ENCODE measurements at regions not wholly inside any gene's neighbourhood (a gene's known extent, or its start where the extent isn't known, plus 50 kb on each side); places are given as distances from the start of the nearest gene placed in this dataset.

DNA sequence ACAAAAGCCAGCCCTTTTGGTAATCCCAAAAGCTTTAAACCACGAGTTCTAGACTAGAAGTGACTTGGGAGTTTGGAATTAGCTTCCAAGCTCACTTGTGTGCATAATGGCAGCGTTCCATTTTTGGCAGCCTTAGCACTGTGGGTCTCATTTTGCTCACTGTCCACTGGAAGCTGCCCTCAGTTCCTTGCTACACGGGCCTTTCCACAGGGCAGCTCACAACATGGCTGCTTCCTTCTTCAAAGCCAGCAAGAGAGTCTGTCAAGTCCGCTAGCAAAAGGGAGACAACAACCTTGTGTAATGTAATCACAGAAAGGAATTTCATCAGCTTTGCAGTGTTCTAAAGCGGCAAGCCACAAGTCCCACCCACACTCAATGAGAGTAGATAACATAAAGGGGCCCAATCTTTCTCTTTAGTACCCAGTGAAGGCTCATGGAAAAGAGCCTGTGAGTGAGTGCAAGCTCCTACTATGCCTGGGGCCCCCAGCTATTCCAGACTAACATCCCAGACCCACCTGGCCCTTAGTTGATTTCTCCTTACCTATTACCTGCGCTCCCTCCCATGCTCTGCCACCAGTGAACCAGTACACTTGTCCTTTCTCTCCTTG lies 168.5 kb upstream of the FOXN2 start:
- DNase-seq: no peak

DNA sequence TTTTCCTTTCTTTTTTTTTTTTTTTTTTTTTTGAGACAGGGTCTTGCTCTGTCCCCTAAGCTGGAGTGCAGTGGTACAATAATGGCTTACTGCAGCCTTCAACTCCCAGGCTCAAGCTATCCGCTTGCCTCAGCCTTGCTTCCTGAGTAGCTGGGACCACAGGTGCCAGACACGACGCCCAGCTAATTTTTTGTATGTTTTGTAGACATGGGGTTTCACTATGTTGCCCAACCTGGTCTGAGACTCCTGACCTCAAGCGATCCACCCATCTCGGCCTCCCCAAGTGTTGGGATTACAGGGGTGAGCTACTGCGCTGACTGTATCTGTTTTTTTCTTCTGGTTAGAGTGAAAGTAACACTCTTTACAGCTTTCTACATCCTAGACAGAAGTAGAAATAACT lies 167.9 kb upstream of the FOXN2 start:
- peak; percentile 19 for DNase-seq

DNA sequence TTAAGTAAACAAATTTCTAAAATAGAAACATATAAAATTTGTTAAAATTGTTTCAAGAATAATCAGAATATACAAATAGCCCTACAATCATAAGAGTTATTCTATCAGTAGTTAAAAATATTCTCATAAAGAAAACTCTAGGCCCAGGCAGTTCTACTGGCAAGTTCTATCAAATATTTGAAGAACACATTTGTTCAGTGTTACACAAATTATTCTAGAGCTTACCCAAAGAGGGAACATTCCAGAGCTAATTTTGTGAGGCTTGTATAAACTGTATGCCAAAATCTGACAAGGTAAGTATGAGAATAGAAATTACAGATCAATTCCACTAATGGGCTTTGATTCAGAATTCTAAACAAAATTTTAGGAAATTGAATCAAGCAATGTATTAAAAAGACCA lies 166.8 kb upstream of the FOXN2 start:
- no peak for DNase-seq

DNA sequence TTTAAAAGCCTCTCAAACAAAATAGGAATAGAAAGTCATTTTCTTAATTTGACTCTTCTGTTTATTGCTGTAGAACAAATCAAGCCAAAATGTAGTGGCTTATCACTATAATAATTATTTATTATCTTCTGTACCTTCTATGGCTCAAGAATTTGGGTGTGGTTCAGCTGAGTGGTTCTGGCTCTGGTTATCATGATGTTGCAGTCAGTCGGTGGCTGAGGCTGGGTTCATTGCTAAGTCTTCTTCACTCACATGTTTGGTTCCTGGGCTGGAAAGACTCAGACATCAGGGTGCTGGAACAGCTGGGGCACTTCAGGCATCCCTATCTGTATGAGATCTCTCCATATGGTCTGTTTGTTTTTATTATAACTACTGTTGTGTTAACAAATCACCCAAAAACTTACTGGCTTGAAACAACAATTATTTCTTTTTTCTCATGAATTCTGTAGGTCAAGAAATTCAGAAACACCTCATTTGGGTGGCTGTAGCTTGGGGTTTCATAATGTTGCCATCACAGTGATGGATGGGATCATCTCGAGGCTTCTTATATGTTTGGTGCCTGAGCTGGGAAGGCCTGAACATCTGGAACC lies 165.5 kb upstream of the FOXN2 start:
- DNase-seq: no peak

DNA sequence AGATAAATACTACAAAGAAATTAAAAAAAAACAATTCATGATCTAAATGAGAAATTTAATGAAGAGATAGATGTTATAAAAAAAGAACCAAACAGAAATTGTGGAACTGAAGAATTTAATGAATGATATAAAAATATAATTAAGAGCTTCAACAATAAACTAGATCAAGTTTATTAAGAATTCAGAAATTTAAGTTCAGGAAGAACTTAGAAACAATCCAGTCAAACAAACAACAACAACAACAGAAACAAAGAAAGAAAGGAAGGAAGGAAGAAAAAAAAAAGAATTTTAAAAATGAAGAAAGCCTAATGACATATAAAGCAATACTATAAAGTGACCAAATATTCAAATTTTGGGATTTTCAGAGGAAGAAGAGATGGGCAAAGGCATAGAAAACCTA lies 157.3 kb upstream of the FOXN2 start:
- no peak for DNase-seq

DNA sequence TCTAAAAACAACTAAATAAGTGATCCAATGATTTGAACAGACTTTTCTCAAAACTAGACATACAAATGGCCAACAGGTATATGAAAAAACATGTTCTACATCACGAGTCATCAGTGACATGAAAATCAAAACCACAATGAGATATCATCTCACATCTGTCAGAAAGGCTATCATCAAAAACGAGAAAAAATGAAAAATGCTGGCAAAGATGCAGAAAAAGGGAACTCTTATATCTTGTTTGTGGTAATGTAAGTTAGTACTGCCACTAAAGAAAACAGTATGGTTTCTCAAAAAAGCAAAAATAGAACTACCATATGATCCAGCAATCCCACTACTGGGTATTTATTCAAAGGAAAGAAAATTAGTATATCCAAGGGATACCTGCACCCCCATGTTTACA lies 152.9 kb upstream of the FOXN2 start:
- no peak for DNase-seq

DNA sequence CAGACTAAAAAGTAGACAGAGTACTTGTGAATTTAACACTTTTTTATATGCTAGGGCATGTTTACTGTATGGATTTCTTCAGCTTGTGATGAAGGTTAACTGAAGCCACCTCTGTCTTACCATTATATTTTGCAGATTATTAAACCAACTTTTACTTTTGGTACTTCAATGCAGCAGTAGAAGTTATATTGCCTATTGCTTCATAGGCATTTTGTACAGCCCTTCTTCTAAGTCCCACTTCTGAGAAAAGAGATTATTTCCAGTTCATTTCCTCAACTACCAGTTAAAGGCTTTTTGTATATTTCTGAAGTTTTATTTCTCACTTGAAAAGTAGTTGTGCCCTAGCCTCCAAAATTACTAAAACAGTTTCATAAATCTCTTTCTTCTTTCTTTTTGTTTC lies 151.7 kb upstream of the FOXN2 start:
- no peak for DNase-seq

DNA sequence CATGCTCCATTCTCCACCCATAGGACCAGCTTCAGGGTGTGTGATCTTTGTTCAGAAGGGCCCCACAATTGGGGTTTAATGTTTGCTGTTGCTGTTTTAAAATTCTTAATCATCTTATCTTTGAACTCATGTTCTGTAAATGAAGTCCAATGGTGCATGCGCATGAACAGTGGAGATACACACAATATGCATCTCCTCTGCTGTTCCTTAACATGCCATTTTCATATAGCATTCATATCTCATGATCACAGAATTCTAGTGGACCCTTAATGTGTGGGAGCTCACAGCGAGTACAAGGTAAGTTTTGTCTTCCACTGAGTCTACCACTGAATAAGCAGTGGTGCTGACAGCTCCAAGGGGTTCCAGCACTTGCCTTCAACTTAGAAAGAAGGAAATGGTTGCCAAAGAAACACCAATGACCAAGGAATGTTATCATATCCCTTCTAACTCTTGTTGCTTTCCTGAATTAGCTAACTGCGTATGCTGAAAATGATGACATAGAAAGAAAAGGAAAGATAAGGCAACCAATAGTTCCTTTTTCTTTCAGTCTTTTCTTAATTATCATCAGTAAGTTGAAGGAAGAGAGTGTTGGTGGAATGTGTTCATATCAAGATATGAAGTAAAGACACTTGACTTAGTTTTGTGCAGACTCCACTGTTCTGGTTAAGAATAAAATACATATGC lies 149.3 kb upstream of the FOXN2 start:
- no peak for DNase-seq

DNA sequence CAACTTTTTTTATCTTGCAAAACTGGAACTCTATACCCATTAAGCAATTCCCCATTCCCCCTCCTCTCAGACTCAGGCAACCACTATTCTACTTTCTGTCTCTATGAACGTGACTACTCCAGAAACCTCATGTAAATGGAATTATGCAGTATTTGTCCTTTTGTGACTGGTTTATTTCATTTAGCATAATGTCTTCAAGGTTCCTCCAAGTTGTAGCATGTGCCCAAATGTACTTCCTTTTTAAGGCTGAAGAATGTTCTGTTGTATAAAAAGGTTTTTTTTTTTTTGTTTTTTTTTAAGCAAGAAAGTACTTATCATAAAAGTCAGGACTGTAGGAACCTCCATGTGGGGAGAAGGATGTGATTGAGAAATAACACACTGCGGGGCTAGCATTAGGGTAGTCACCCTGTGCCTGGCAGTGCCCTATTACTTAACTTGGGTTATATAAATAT lies 145.3 kb upstream of the FOXN2 start:
- no peak for DNase-seq

DNA sequence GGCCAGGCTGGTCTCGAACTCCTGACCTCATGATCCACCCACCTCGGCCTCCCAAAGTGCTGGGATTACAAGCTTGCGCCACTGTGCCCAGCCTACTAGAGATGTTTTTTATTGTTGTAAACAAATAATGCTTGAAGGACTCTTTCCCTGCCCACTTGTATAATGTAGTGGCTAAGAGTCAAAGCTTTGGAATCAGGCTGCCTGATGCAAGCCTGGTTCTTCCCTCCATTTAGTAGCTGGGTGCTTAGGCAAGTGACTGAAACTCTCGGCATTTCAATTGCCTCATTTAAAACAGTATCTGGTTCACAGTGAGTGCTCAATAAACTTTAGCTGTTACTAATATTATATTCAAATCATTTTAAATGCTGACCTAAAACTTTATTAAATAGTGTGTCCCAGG lies 144.2 kb upstream of the FOXN2 start:
- no peak for DNase-seq

DNA sequence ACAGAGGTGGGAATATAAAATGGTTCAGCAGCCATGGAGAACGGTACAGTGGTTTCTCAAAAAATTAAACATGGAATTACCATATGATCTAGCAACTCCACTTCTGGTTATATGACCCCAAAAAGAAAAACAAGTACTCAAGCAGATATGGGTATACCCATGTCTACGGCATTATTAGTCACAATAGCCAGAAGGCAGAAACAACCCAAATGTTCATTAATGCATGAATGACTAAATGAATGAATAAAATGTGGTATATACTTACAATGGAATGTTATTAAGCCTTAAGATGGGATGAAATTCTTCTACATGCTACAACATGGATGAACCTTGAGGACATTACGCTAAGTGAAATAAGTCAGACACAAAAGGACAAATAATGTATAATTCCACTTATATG lies 141.3 kb upstream of the FOXN2 start:
- DNase-seq: no peak

DNA sequence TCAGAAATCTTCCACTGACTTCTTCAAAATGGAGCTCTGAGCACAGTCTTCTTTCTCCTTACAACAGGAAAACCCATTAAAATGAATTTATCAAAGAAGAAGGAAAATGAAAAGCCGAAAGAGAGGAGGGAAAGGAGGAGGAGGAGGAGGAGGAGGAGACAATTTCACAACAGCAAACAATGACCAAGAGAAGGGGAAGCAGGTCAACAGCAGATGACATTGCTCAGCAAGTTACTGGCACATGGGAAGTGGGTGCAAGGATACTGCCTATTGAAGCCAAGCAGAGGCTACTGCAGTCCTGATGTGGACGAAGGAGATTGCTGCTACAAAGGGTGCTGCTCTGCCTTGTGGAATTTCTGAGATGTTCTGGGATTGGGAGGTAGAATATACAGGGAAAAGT lies 140.0 kb upstream of the FOXN2 start:
- DNase-seq: no peak

DNA sequence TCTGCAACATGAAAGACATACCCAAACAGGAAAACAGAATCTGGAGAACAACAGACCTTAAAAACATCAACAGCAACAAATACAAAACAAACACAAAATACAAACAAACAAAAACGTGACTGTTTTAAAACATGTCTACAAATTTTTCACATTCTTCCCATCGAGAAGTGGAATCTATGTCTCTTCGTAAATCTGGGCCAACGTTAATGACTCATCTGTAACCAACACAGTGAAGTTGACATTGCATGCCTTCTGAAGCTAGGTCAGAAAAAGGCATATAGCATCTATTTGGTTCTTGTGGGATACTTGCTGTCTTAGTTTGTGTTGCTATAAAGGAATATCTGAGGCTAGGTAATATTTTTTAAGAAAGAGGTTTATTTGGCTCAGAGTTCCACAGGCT lies 139.2 kb upstream of the FOXN2 start:
- DNase-seq: no peak

DNA sequence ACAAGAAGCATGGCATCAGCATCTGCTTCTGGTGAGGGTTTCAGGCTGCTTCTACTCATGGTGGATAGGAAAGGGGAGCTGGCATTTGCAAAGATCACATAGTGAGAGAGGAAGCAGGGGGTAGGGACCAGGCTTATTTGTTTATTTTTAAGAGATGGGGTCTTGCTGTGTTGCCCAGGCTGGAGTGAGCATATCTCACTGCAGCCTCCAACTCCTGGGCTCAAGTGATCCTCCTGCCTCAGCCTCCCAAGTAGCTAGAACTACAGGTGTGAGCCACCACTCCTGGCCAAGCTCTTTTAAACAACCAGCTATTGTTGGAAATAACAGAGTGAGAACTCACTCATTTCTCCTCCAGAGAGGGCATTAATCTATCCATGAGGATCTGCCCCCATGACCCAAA lies 138.8 kb upstream of the FOXN2 start:
- no peak for DNase-seq

DNA sequence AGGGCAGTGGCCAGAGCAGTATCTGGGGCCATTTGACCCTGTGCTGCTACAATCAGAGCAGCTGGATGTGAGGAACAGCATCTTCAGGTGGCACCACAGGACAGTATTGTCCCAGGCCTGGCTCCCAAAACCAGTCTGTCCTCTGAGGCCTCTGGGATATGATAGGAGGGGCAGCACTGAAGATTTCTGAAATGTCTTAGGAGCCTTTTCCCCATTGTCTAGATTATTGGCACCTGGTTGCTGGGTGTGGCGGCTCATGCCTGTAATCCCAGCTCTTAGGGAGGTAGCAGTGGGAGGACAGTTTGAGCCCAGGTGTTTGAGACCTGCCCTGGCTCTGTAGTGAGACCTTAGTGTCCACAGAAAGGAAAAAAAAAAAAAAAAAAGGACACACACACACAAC lies 137.6 kb upstream of the FOXN2 start:
- DNase-seq: no peak

DNA sequence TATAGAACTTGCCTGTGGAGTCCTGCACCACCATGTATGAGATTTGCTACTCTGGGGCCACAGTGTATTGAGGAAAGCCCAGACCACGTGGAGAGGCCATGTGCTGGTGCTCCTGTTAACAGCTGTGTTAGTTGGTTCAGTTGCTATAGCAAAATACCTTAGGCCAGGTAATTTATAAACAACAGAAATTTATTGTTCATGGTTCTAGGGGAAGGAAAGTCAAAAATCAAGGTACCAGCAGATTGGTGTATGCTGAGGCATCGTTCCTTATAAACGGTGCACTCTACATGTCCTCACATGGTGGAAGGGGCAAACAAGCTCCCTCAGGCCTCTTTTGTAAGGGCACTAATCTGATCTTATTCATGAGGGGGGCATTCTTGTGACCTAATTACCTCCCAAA lies 135.9 kb upstream of the FOXN2 start:
- DNase-seq: no peak

DNA sequence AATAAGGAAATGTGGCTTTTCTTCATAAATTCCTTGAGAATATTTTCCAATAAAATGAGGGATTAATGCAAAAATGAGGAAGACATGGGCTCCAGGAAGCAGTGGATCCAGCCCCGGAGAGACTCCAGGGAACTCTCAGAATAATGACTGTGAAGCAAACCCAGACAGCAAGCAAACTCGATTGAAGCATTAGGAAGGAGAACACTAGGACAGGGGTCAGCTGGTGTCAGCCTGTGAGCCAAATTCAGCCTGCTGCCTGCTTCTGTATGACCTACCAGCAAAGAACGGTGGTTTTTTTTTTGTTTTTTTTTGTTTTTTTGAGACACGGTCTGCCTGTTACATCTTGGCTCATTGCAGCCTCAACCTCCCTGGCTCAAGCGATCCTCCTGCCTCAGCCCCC lies 133.9 kb upstream of the FOXN2 start:
- no peak for DNase-seq

DNA sequence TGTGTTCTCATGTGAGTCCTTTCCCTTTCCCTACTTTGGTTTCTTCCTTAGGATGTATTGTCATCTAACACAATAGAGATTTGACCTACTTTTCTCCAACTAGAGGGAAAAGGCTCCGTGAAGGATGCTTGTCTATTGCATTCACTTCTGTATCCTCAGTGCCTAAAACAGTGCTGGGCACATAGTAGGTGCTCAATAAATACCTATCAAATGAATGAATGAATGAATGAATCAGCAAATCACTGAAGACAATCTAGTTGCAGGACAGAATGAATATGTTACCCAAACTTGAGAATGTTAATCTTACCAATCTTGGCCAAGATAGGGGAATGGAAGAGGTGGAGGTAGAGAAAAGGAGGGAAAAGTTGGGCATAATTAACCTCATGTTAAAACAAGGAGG lies 131.2 kb upstream of the FOXN2 start:
- DNase-seq: no peak

DNA sequence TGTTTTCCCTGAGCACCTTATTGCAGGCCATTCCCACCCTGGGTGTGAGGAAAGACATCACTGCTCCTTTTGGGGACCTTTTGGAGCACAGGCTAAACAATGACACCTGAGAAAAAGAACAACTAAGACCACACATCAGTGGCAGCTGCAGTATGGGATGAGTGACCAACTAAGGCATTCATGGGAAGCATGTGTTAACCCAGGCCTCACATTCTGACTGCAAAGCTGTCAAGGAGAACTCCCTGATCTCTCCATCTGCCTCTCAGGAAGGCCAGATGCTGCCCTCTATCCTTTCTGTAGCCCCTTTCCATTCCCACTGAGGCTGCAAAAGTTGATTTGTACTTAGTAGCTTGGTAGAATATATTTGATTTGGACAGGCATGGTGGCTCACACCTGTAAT lies 130.5 kb upstream of the FOXN2 start:
- no peak for DNase-seq

DNA sequence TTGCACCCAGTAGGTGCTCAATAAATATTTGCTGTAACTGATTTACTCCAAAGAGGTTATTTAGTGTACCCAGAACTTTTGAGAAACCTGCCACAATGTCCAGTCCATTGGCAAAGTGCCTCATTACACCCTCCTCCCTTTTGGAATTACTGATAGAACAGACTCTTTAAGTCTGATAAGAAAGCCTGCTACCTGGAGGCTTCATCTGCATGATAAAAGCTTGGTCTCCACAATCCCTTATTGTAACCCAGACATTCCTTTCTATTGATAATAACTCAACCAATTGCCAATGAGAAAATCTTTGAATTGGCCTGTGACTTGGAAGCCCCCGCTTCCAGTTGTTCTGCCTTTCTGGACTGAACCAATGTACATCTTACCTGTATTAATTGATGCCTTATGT lies 127.0 kb upstream of the FOXN2 start:
- DNase-seq: no peak

DNA sequence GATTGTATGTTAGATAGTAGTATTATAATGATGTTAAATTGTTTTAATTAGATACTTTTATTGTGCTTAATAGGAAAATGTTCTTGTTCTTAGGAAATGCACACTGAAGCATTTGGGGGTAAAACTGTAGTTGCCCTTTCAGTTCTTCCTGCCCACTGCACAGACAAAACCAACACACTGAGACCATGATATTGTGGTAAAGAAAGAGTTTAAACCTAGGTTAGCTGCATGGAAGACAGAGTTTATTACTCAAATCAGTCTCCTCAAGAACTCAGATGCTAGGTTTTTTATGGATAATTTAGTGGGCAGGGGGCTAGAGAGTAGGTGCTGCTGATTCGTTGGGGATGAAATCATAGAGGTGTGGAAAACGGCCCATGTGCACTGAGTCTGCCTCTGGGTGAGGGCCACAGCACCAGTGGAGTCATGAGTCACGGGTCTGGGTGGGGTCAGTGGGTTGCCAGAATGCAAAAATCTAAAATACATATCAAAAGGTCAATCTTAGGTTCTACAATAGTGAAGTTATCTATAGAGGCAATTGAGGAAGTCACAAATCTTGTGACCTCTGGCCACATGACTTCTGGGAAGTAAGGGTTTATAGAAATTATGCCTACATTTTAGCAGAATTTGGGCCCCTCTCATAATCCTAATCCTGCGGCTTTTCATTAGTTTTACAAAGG lies 124.8 kb upstream of the FOXN2 start:
- DNase-seq: no peak

DNA sequence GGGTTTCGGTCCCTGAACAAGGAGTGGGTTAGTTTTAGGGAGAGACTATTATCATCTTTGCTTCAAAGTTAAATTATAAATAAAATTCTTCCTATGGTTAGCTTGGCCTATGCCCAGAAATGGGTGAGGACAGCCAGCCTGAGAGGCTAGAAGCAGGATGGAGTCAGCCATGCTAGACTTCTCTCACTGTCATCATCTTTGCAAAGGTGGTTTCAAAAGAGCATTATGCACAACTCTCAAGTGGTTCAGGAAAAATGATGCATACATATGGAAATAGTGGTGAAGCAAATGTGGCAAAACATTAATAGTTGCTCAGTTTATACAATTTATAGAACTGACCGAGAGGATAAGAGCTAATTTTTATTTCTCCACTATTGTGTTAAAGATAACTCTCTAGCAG lies 124.3 kb upstream of the FOXN2 start:
- no peak for DNase-seq

DNA sequence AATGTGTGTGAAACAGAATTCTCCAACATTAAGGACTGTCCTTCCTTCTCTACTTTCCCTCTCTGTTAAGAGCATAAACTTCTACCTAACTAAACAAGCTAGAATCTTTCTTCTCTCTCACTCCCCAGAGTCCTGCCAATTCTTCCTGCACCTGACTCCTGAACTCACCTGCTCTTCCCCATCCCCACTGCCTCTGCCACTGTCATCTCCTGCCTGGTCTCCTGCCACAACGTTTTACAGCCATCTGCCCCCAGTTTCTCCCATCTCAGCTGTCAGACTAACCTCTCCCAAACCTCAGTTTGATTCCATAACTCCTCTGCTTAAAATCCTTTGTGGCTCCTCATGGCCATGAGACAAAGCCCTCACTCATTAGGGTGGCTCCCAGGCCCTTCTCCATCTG lies 119.8 kb upstream of the FOXN2 start:
- DNase-seq: no peak

DNA sequence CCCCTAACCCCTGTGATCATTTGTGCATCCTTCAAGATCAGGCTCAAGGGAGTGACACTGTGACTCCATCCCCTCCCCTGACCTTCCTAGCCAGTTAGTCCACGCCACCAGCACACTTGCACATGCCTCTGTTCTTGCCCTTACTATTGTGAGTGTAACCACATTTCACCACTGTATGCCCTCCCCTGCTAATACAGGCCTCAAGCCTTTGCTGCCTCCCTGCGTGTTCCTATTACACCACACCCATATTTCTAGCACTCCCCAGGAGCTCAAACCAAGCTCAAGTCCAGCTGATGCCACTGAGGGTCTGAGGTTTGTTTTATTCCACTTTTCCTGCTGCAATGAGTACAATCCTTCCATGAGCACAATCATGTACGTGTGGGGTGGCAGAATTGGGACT lies 119.3 kb upstream of the FOXN2 start:
- DNase-seq: no peak
